OCI-LY7 (cell line): ENCODE measurements at regions not wholly inside any gene's neighbourhood (a gene's known extent, or its start where the extent isn't known, plus 50 kb on each side); places are given as distances from the start of the nearest gene placed in this dataset.

ENCODE experiments used
- BruUV-seq: library from RNA; stranded (reverse); fragments of 400-500 nt; replicated peaks from 2 replicates; lab custom pipeline; 2021; lab: Mats Ljungman, UMichigan
- CTCF ChIA-PET: fragments of 300-600 bp; sonication (Branson Sonifier 250); formaldehyde crosslinking; loops from one replicate; lab custom pipeline; 2022; ENCODE audit warnings: antibody characterized with exemption; ENCODE audit not compliant: unreplicated experiment; lab: Charles Lee
- POLR2A ChIA-PET: fragments of 300-600 bp; sonication (Branson Sonifier 250); formaldehyde crosslinking; loops from one replicate; lab custom pipeline; 2022; ENCODE audit warnings: antibody characterized with exemption; lab: Charles Lee
- DNase-seq: peaks from one replicate; pipeline ENCODE4 v3.0.0-alpha.2; 2015; ENCODE audit warnings: low spot score
- H2AFZ ChIP-seq: fragments of 200-600 bp; sonication (generic), shearing (Covaris generic); 2 replicates; pipeline ENCODE4 v1.6.1; 2014; ENCODE audit warnings: mild to moderate bottlenecking, antibody characterized with exemption, low read length, moderate library complexity
- H3K27ac ChIP-seq: fragments of 200-600 bp; sonication (generic); 2 replicates; pipeline ENCODE4 v1.5.1; 2014; ENCODE audit warnings: mixed run types, low read depth, mild to moderate bottlenecking, moderate library complexity, low read length, inconsistent platforms; ENCODE audit not compliant: poor library complexity, severe bottlenecking
- H3K36me3 ChIP-seq: fragments of 200-600 bp; sonication (generic); 2 replicates; pipeline ENCODE4 v1.6.1; 2014; ENCODE audit warnings: mild to moderate bottlenecking, antibody characterized with exemption, low read length, moderate library complexity, mixed read lengths; ENCODE audit not compliant: insufficient read depth
- H3K4me1 ChIP-seq: fragments of 200-600 bp; sonication (generic); 2 replicates; pipeline ENCODE4 v1.5.1; 2014; ENCODE audit warnings: mild to moderate bottlenecking, low read length; ENCODE audit not compliant: insufficient read depth, poor library complexity, severe bottlenecking
- H3K4me2 ChIP-seq: fragments of 200-600 bp; sonication (generic); 2 replicates; pipeline ENCODE4 v1.6.1; 2014; ENCODE audit warnings: mild to moderate bottlenecking, low read length
- H3K4me3 ChIP-seq: fragments of 200-600 bp; sonication (generic); 2 replicates; pipeline ENCODE4 v1.5.1; 2014; ENCODE audit warnings: mild to moderate bottlenecking, low read depth, low read length; ENCODE audit not compliant: poor library complexity, severe bottlenecking
- H3K79me2 ChIP-seq: fragments of 200-600 bp; sonication (generic); 2 replicates; pipeline ENCODE4 v1.6.1; 2016; ENCODE audit warnings: low read depth, mild to moderate bottlenecking, low read length, moderate library complexity, mixed read lengths; ENCODE audit not compliant: insufficient read depth
- H3K9me2 ChIP-seq: fragments of 200-600 bp; sonication (generic); 2 replicates; pipeline ENCODE4 v1.6.1; 2016; ENCODE audit warnings: mild to moderate bottlenecking, low read length, mixed read lengths; ENCODE audit not compliant: insufficient read depth
- H3K9me3 ChIP-seq: fragments of 200-600 bp; sonication (generic); 2 replicates; pipeline ENCODE4 v1.6.1; 2014; ENCODE audit warnings: mild to moderate bottlenecking, mixed run types, low read length, mixed read lengths
- H4K20me1 ChIP-seq: fragments of 200-600 bp; sonication (generic); 2 replicates; pipeline ENCODE4 v1.6.1; 2014; ENCODE audit warnings: mild to moderate bottlenecking, antibody characterized with exemption, low read length, moderate library complexity, mixed read lengths; ENCODE audit not compliant: insufficient read depth
- CTCF ChIP-seq: fragments of 200-600 bp; sonication (generic); conservative IDR thresholded peaks from 2 replicates; pipeline ENCODE4 v1.5.1; 2014; ENCODE audit warnings: mild to moderate bottlenecking, antibody characterized with exemption, low read length, moderate library complexity, mixed read lengths
- EZH2phosphoT487 ChIP-seq: fragments of 200-600 bp; sonication (generic); IDR thresholded peaks from 2 replicates; pipeline ENCODE4 v1.6.1; 2018; ENCODE audit warnings: low read depth, borderline replicate concordance, mild to moderate bottlenecking, mixed run types, antibody characterized with exemption, low read length, moderate library complexity, mixed read lengths
- intact Hi-C: fragments of 100-400 bp; cut with micrococcal nuclease; formaldehyde crosslinking; loops from one replicate; pipeline ENCODE4 v1.10.0; 2022; ENCODE audit not compliant: unreplicated experiment

GRCh38 chr13:27339299-27339698, 68.7 kb downstream of the RASL11A start:
- peak; percentile 78 for DNase-seq
- POLR2A ChIA-PET = interaction anchor here (0.6 to 1.1 kb wide), 5 partner anchors 21 to 833 kb away, joined by 3 to 8 read pairs (median 4); no protein-coding TSS in a partner anchor
- no peaks in the 10 kb centered on the region for H4K20me1 ChIP-seq
- H3K9me2 ChIP-seq = no peaks in the 10 kb centered on the region
- H3K4me1 ChIP-seq = peaks cover 4% of the 10 kb centered on the region
- H3K9me3 ChIP-seq = no peaks in the 10 kb centered on the region
- H3K79me2 ChIP-seq = no peaks in the 10 kb centered on the region
- intact Hi-C loops = loop anchor here (2.0 to 5.0 kb wide), 2 partner anchors 67 to 168 kb away; partner anchors contain the start of genes RASL11A and USP12
- no peak overlapping the region for H3K27ac ChIP-seq
- no TSS peak for BruUV-seq
- H2AFZ ChIP-seq = no peak overlapping the region; the same call in 1 of the 2 replicates
- H3K36me3 ChIP-seq = no peaks in the 10 kb centered on the region
- H3K4me3 ChIP-seq = no peak overlapping the region
- no peak overlapping the region for H3K4me2 ChIP-seq
- TF ChIP-seq CTCF = peak; percentile 67
- TF ChIP-seq EZH2phosphoT487 = no peak
- CTCF ChIA-PET = interaction anchor here (0.9 kb wide), 1 partner anchor 9 kb away, joined by 5 read pairs; no protein-coding TSS in a partner anchor

- CTCF ChIA-PET = no interaction called here
- BruUV-seq = no TSS peak
Measured at GRCh38 chr13:27341616-27342015, 71.0 kb downstream of the RASL11A start.

More at GRCh38 chr13:27341616-27342015, 71.0 kb downstream of the RASL11A start:
- no peak overlapping the region for H3K27ac ChIP-seq
- H3K9me2 ChIP-seq = no peaks in the 10 kb centered on the region
- DNase-seq = no peak
- no peak overlapping the region for H3K4me3 ChIP-seq
- no peaks in the 10 kb centered on the region for H4K20me1 ChIP-seq
- H3K9me3 ChIP-seq = no peaks in the 10 kb centered on the region
- H3K4me2 ChIP-seq = no peak overlapping the region
- intact Hi-C loops = no loop called here
- no peak overlapping the region for H2AFZ ChIP-seq
- H3K79me2 ChIP-seq = no peaks in the 10 kb centered on the region
- TF ChIP-seq EZH2phosphoT487 = no peak
- TF ChIP-seq CTCF = no peak
- H3K36me3 ChIP-seq = no peaks in the 10 kb centered on the region
- peaks cover 4% of the 10 kb centered on the region for H3K4me1 ChIP-seq
- POLR2A ChIA-PET = interaction anchor here (0.7 kb wide), 1 partner anchor 171 kb away, joined by 3 read pairs; no protein-coding TSS in a partner anchor
